Endothelial cell of umbilical vein (primary cell): ENCODE measurements at regions not wholly inside any gene's neighbourhood (a gene's known extent, or its start where the extent isn't known, plus 50 kb on each side); places are given as distances from the start of the nearest gene placed in this dataset.

Source experiments
- BruUV-seq: library from RNA; stranded (reverse); fragments of 400-500 nt; replicated peaks from 2 replicates; lab custom pipeline; 2021; lab: Mats Ljungman, UMichigan
- CTCF ChIA-PET: fragments of 300-600, 350-600 bp; sonication (Branson Sonifier 250); formaldehyde crosslinking; loops from one replicate; lab custom pipeline; 2021; ENCODE audit warnings: antibody characterized with exemption, inconsistent platforms; lab: Charles Lee
- POLR2A ChIA-PET: fragments of 300-600, 350-600 bp; sonication (Branson Sonifier 250); formaldehyde crosslinking; loops from one replicate; lab custom pipeline; 2021; ENCODE audit warnings: antibody characterized with exemption, inconsistent platforms; lab: Charles Lee
- DNase-seq: peaks from one replicate; pipeline ENCODE4 v3.0.0-alpha.2; 2011; ENCODE audit warnings: low read depth, low spot score
- FAIRE-seq: peaks from 2 replicates; lab custom pipeline; 2011; peaks lifted over from hg19 to GRCh38; lab: Jason Lieb, UNC
- H2AFZ ChIP-seq: 2 replicates; pipeline ENCODE4 v1.6.0; 2012; ENCODE audit warnings: low read depth, low read length, control low read depth, inconsistent platforms
- H3K27ac ChIP-seq: 2 replicates; pipeline ENCODE4 v1.5.1; 2011; ENCODE audit warnings: low read depth, mild to moderate bottlenecking, control low read depth, low read length, moderate library complexity; ENCODE audit not compliant: insufficient read depth
- H3K27me3 ChIP-seq, 2 experiments: 2 replicates each; pipeline versions ENCODE4 v1.6.0 to v1.6.1; 2011; ENCODE audit warnings: low read length in 2 of 2, mixed read lengths in 1 of 2; ENCODE audit not compliant: control insufficient read depth in 2 of 2, insufficient read depth in 2 of 2
- H3K36me3 ChIP-seq, 2 experiments: 2 replicates in 1 of 2; 3 replicates in 1 of 2; pipeline ENCODE4 v1.5.1; 2011; ENCODE audit warnings: low read length in 2 of 2, mild to moderate bottlenecking in 1 of 2, moderate library complexity in 1 of 2; ENCODE audit not compliant: control insufficient read depth in 2 of 2, insufficient read depth in 2 of 2; ENCODE audit errors: extremely low read depth in 1 of 2
- H3K4me1 ChIP-seq: 3 replicates; pipeline ENCODE4 v1.5.1; 2011; ENCODE audit warnings: mild to moderate bottlenecking, low read length; ENCODE audit not compliant: control insufficient read depth, insufficient read depth; ENCODE audit errors: extremely low read depth
- H3K4me2 ChIP-seq: 2 replicates; pipeline ENCODE4 v1.6.1; 2011; ENCODE audit warnings: low read length, control low read depth, mixed read lengths; ENCODE audit not compliant: insufficient read depth
- H3K4me3 ChIP-seq, 3 experiments: fragments of 200-600 bp in 1 of 3; sonication (generic), shearing (Covaris generic) in 1 of 3; replicated peaks in 1 of 3; 2 replicates each; pipeline ENCODE4 v1.5.1; 2011 to 2016; ENCODE audit warnings: control low read depth in 3 of 3, low read length in 3 of 3, mild to moderate bottlenecking in 2 of 3, inconsistent platforms in 1 of 3, low read depth in 1 of 3, moderate library complexity in 1 of 3; ENCODE audit not compliant: insufficient read depth in 1 of 3
- H3K79me2 ChIP-seq: 2 replicates; pipeline ENCODE4 v1.6.0; 2012; ENCODE audit warnings: low read length, inconsistent platforms; ENCODE audit not compliant: control insufficient read depth, insufficient read depth
- H3K9ac ChIP-seq: replicated peaks from 2 replicates; pipeline ENCODE3; 2011; ENCODE audit warnings: low read length, control low read depth; ENCODE audit not compliant: insufficient read depth; ENCODE audit errors: extremely low read depth
- H3K9me1 ChIP-seq: replicated peaks from 3 replicates; pipeline ENCODE4 v1.6.0; 2011; ENCODE audit warnings: mild to moderate bottlenecking, low read length; ENCODE audit not compliant: control insufficient read depth, insufficient read depth; ENCODE audit errors: extremely low read depth
- H3K9me3 ChIP-seq: replicated peaks from 2 replicates; pipeline ENCODE4 v1.5.1; 2012; ENCODE audit warnings: low read length, inconsistent platforms; ENCODE audit not compliant: control insufficient read depth, insufficient read depth
- H4K20me1 ChIP-seq: replicated peaks from 2 replicates; pipeline ENCODE3; 2011; ENCODE audit warnings: mild to moderate bottlenecking, low read length; ENCODE audit not compliant: control insufficient read depth, insufficient read depth; ENCODE audit errors: extremely low read depth
- EZH2 ChIP-seq: IDR thresholded peaks from 2 replicates; pipeline ENCODE4 v1.6.1; 2012; ENCODE audit warnings: borderline replicate concordance, low read depth, mild to moderate bottlenecking, moderate library complexity, low read length, inconsistent platforms; ENCODE audit not compliant: severe bottlenecking
- FOS ChIP-seq: IDR thresholded peaks from 2 replicates; pipeline ENCODE4 v1.6.1; 2011; ENCODE audit warnings: mild to moderate bottlenecking, low read length, moderate library complexity, borderline replicate concordance; ENCODE audit not compliant: insufficient read depth
- GATA2 ChIP-seq: IDR thresholded peaks from 2 replicates; pipeline ENCODE4 v1.7.0; 2011; ENCODE audit warnings: low read depth, mild to moderate bottlenecking, moderate library complexity, mixed read lengths, low read length; ENCODE audit not compliant: insufficient read length, insufficient read depth
- JUN ChIP-seq: IDR thresholded peaks from 2 replicates; pipeline ENCODE4 v1.6.1; 2011; ENCODE audit warnings: borderline replicate concordance, low read depth; ENCODE audit not compliant: insufficient read length, insufficient read depth
- MYC ChIP-seq: IDR thresholded peaks from one replicate; pipeline ENCODE4 v1.6.1; 2011; ENCODE audit warnings: mild to moderate bottlenecking, low read depth, low read length
- POLR2A ChIP-seq: IDR thresholded peaks from 2 replicates; pipeline ENCODE4 v1.6.1; 2012; ENCODE audit warnings: low read depth, mild to moderate bottlenecking, control low read depth, low read length
- POLR2AphosphoS5 ChIP-seq: IDR thresholded peaks from 2 replicates; pipeline ENCODE4 v1.6.1; 2012; ENCODE audit warnings: low read depth, mild to moderate bottlenecking, control low read depth, low read length, moderate library complexity; ENCODE audit not compliant: insufficient read depth
- dilution Hi-C: fragments of 300-500 bp; cut with MboI; formaldehyde crosslinking; loops from one replicate; pipeline ENCODE4 v1.15.0; 2019; ENCODE audit warnings: low sequenced_read_pairs; ENCODE audit not compliant: extremely low pct_ligation_motif_present
- intact Hi-C: fragments of 100-400 bp; cut with micrococcal nuclease; formaldehyde crosslinking; loops from one replicate; pipeline ENCODE4 v1.10.0; 2022
- TF ChIP-seq, protein P1 (sequence below): IDR thresholded peaks from 2 replicates; pipeline ENCODE4 v1.6.1; 2011; ENCODE audit not compliant: insufficient read depth, insufficient read length
- TF ChIP-seq, protein P2 (sequence below), 2 donors: IDR thresholded peaks; 1 replicate in 1 of 2; 2 replicates in 1 of 2; pipeline ENCODE4 v1.5.1; 2011; ENCODE audit warnings: low read length in 2 of 2, mild to moderate bottlenecking in 2 of 2, moderate library complexity in 2 of 2, control low read depth in 1 of 2, inconsistent platforms in 1 of 2, low read depth in 1 of 2; ENCODE audit not compliant: insufficient read depth in 1 of 2; ENCODE audit errors: extremely low read depth in 1 of 2

DNA sequence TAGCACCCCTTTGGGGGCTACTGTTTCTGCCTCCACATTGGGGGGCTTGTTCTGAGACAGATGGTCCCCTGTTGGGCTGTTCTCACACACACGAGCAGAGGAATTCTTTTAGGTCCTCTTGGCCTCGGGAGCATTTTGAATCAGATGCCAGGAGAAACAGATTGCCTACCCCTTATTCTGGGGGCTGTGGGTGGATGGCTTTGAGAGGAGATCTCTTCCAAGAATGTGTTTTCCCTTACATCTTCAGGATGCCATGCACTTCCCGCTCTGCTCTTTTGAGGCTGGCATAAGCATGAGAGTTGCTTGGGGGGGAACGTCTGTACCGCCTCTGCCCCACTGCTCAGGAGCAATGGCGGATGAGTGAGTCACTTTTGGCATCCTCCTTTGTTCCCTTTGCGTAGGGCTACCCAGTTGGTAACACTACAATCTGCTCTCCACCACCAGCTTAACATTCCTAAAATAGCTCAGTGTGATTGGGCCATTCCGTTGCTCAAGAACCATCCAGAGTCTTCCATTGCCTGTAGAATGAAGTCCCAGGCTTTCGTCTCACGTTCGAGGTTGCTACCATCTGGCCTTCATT is 154.4 kb downstream of the RPLP1 start:
- Histone ChIP-seq H3K27me3 (no peaks in the 10 kb centered on the region), H3K4me1 (no peaks in the 10 kb centered on the region), H3K27ac (no peak overlapping the region), H3K4me3 (no peak overlapping the region), H2AFZ (no peak overlapping the region), H3K9me3 (no peaks in the 10 kb centered on the region), H3K36me3 (no peaks in the 10 kb centered on the region), H3K9ac (no peak overlapping the region), H3K79me2 (no peaks in the 10 kb centered on the region), H3K4me2 (no peak overlapping the region), H3K9me1 (no peaks in the 10 kb centered on the region), H4K20me1 (no peaks in the 10 kb centered on the region)
- TF ChIP-seq EZH2 (no peak), FOS (no peak), JUN (no peak), MYC (no peak), POLR2A (no peak), GATA2 (no peak), POLR2AphosphoS5 (no peak)
- TF ChIP-seq, protein P1, sequence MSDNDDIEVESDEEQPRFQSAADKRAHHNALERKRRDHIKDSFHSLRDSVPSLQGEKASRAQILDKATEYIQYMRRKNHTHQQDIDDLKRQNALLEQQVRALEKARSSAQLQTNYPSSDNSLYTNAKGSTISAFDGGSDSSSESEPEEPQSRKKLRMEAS = no peak
- TF ChIP-seq, protein P2, sequence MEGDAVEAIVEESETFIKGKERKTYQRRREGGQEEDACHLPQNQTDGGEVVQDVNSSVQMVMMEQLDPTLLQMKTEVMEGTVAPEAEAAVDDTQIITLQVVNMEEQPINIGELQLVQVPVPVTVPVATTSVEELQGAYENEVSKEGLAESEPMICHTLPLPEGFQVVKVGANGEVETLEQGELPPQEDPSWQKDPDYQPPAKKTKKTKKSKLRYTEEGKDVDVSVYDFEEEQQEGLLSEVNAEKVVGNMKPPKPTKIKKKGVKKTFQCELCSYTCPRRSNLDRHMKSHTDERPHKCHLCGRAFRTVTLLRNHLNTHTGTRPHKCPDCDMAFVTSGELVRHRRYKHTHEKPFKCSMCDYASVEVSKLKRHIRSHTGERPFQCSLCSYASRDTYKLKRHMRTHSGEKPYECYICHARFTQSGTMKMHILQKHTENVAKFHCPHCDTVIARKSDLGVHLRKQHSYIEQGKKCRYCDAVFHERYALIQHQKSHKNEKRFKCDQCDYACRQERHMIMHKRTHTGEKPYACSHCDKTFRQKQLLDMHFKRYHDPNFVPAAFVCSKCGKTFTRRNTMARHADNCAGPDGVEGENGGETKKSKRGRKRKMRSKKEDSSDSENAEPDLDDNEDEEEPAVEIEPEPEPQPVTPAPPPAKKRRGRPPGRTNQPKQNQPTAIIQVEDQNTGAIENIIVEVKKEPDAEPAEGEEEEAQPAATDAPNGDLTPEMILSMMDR (IDR thresholded peaks at IDR 0.05; ENCODE audit: extremely low read depth in 1 of 2, insufficient read depth in 1 of 2, low read depth in 1 of 2, low read length in 2 of 2) = no peak
- BruUV-seq = no TSS peak
- intact Hi-C loops (no loop called here), dilution Hi-C loops (no loop called here)
- DNase-seq = no peak
- FAIRE-seq = no peak
- ChIA-PET CTCF (no interaction called here), POLR2A (no interaction called here)
